Psoas muscle (tissue), 7 donors: ENCODE measurements at regions not wholly inside any gene's neighbourhood (a gene's known extent, or its start where the extent isn't known, plus 50 kb on each side); places are given as distances from the start of the nearest gene placed in this dataset.

Experiments
- ATAC-seq, 4 donors: fragments of 200-7000 bp; cut with Tn5 transposase; one replicate each; pipeline ENCODE4 v1.9.1; 2020; ENCODE audit warnings: moderate library complexity in 3 of 4, mild to moderate bottlenecking in 2 of 4
- DNase-seq, 2 donors: peaks; one replicate each; pipeline ENCODE4 v3.0.0-alpha.2; 2020
- H3K27ac ChIP-seq: fragments of 200-600 bp; one replicate; pipeline ENCODE4 v1.8.0; 2022
- H3K27me3 ChIP-seq, 3 donors: fragments of 200-600 bp in 1 of 3; one replicate each; pipeline versions ENCODE4 v1.6.1 to v1.8.0; 2013 to 2022; ENCODE audit warnings: low read length in 2 of 3, mild to moderate bottlenecking in 2 of 3, moderate library complexity in 1 of 3; ENCODE audit not compliant: insufficient read depth in 3 of 3
- H3K36me3 ChIP-seq, 2 donors: fragments of 200-600 bp in 1 of 2; one replicate each; pipeline versions ENCODE4 v1.6.1 to v1.8.0; 2013 to 2022; ENCODE audit warnings: low read depth in 1 of 2, mild to moderate bottlenecking in 1 of 2, moderate library complexity in 1 of 2; ENCODE audit not compliant: insufficient read depth in 1 of 2
- H3K4me1 ChIP-seq: fragments of 200-600 bp; one replicate; pipeline ENCODE4 v1.8.0; 2022
- H3K4me3 ChIP-seq: fragments of 200-600 bp; one replicate; pipeline ENCODE4 v1.8.0; 2022; ENCODE audit warnings: mild to moderate bottlenecking
- H3K9me3 ChIP-seq: fragments of 200-600 bp; one replicate; pipeline ENCODE4 v1.8.0; 2022
- WGBS, 3 donors: extraction: QIAGEN DNeasy Blood & Tissue Kit; methylation state at CpG; one replicate each; pipeline versions ENCODE4 v1.1.6 to v1.1.7; 2013; 5-methylcytosine and 5-hydroxymethylcytosine counted together
- intact Hi-C, 2 donors: fragments of 100-400 bp; cut with DNase I; formaldehyde crosslinking; loops; one replicate each; pipeline versions ENCODE4 v1.11.0 to v1.14.2; 2022
- TF ChIP-seq, protein P1 (sequence below): fragments of 200-600 bp; IDR thresholded peaks from one replicate; pipeline ENCODE4 v1.8.0; 2022; ENCODE audit warnings: antibody characterized with exemption
- donor health status: healthy with polysubstance abuse.
- donor health status: DM: no; HTN: no; CAD: no; lungs with moderate emphysema.
- donor health status: Bipolar disorder and iron deficiency.
- donor health status: healthy.
- donor health status: DM: yes; HTN: yes; CAD: no.
- donor health status: DM: no; HTN: no; CAD: no.
- donor health status: DM: yes; HTN: yes; CAD: no.

- no peak overlapping the region for H3K27ac ChIP-seq
- WGBS, 3 donors: 85 to 94% (median 89%) methylated on average over 5 of the region's 5 CpGs
- no peaks in the 10 kb centered on the region for H3K9me3 ChIP-seq
- DNase-seq (no peak), ATAC-seq (no peak)
- no peaks in the 10 kb centered on the region for H3K27me3 ChIP-seq
- TF ChIP-seq, protein P1, sequence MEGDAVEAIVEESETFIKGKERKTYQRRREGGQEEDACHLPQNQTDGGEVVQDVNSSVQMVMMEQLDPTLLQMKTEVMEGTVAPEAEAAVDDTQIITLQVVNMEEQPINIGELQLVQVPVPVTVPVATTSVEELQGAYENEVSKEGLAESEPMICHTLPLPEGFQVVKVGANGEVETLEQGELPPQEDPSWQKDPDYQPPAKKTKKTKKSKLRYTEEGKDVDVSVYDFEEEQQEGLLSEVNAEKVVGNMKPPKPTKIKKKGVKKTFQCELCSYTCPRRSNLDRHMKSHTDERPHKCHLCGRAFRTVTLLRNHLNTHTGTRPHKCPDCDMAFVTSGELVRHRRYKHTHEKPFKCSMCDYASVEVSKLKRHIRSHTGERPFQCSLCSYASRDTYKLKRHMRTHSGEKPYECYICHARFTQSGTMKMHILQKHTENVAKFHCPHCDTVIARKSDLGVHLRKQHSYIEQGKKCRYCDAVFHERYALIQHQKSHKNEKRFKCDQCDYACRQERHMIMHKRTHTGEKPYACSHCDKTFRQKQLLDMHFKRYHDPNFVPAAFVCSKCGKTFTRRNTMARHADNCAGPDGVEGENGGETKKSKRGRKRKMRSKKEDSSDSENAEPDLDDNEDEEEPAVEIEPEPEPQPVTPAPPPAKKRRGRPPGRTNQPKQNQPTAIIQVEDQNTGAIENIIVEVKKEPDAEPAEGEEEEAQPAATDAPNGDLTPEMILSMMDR: no peak
- no peak overlapping the region for H3K4me3 ChIP-seq
- peaks cover 4% of the 10 kb centered on the region for H3K4me1 ChIP-seq
- no peaks in the 10 kb centered on the region for H3K36me3 ChIP-seq
- intact Hi-C loops: no loop called here
These were observed 100.8 kb upstream of the HAAO start for GRCh38 chr2:42893047-42893758.

GRCh38 chr2:42890791-42891355 lies 98.5 kb upstream of the HAAO start:
- Histone ChIP-seq H3K27me3 (no peaks in the 10 kb centered on the region), H3K9me3 (no peaks in the 10 kb centered on the region), H3K27ac (no peak overlapping the region), H3K36me3 (no peaks in the 10 kb centered on the region), H3K4me3 (no peak overlapping the region), H3K4me1 (no peaks in the 10 kb centered on the region)
- ATAC-seq (no peak), DNase-seq (no peak)
- TF ChIP-seq, protein P1: no peak
- intact Hi-C loops: no loop called here
- 95 to 98% (median 97%) methylated on average over 9 of the region's 9 CpGs for WGBS, 3 donors

GRCh38 chr2:42888321-42889245 lies 96.2 kb upstream of the HAAO start:
- Histone ChIP-seq H3K36me3 (no peaks in the 10 kb centered on the region), H3K27me3 (no peaks in the 10 kb centered on the region), H3K4me3 (no peak overlapping the region), H3K27ac (no peak overlapping the region), H3K4me1 (no peaks in the 10 kb centered on the region), H3K9me3 (no peaks in the 10 kb centered on the region)
- ATAC-seq: no peak
- TF ChIP-seq, protein P1: no peak
- DNase-seq: no peak
- 70 to 82% (median 77%) methylated on average over 5 of the region's 5 CpGs for WGBS, 3 donors
- intact Hi-C loops: no loop called here

GRCh38 chr2:42886921-42887320 lies 94.5 kb upstream of the HAAO start:
- TF ChIP-seq, protein P1: no peak
- Histone ChIP-seq H3K4me3 (no peak overlapping the region), H3K4me1 (no peaks in the 10 kb centered on the region), H3K27ac (no peak overlapping the region), H3K36me3 (no peaks in the 10 kb centered on the region), H3K9me3 (no peaks in the 10 kb centered on the region), H3K27me3 (no peaks in the 10 kb centered on the region)
- intact Hi-C loops: no loop called here
- ATAC-seq (no peak), DNase-seq (no peak)
- WGBS, 3 donors: 76 to 81% (median 79%) methylated on average over 7 of the region's 7 CpGs
